HUES48 (cell line): ENCODE measurements at regions not wholly inside any gene's neighbourhood (a gene's known extent, or its start where the extent isn't known, plus 50 kb on each side); places are given as distances from the start of the nearest gene placed in this dataset.
"Not testable (repeated sequence)": the region's sequence is repeated elsewhere in the genome, so short reads cannot be mapped to it uniquely, and the experiment has no call there.

Experiments
- H3K27ac ChIP-seq: one replicate; pipeline ENCODE4 v1.7.0; 2013; ENCODE audit warnings: low read depth, low read length, inconsistent platforms
- H3K27me3 ChIP-seq: 2 replicates; pipeline ENCODE4 v1.6.1; 2013; ENCODE audit warnings: mild to moderate bottlenecking, low read length; ENCODE audit not compliant: control insufficient read depth, insufficient read depth
- H3K36me3 ChIP-seq: 2 replicates; pipeline ENCODE4 v1.6.1; 2013; ENCODE audit warnings: low read length; ENCODE audit not compliant: control insufficient read depth, insufficient read depth
- H3K4me1 ChIP-seq: 2 replicates; pipeline ENCODE4 v1.6.1; 2013; ENCODE audit warnings: mild to moderate bottlenecking, low read length; ENCODE audit not compliant: control insufficient read depth, insufficient read depth
- H3K4me3 ChIP-seq: 2 replicates; pipeline ENCODE4 v1.5.1; 2013; ENCODE audit warnings: mild to moderate bottlenecking, low read depth, low read length
- H3K9ac ChIP-seq: 2 replicates; pipeline ENCODE4 v1.6.1; 2013; ENCODE audit warnings: mild to moderate bottlenecking, low read depth, low read length, moderate library complexity
- H3K9me3 ChIP-seq: 2 replicates; pipeline ENCODE4 v1.6.1; 2013; ENCODE audit warnings: low read length; ENCODE audit not compliant: control insufficient read depth, insufficient read depth

- no peaks in the 10 kb centered on the region for H3K36me3 ChIP-seq
- no peak overlapping the region for H3K4me3 ChIP-seq
- H3K27me3 ChIP-seq = no peaks in the 10 kb centered on the region
- H3K9me3 ChIP-seq = no peaks in the 10 kb centered on the region
- peaks cover 18% of the 10 kb centered on the region for H3K4me1 ChIP-seq
- H3K9ac ChIP-seq = no peak overlapping the region
- no peak overlapping the region for H3K27ac ChIP-seq
Observed at GRCh38 chr2:11073776-11074175, 81.5 kb upstream of the SLC66A3 start.

GRCh38 chr2:11074246-11074820 is 80.9 kb upstream of the SLC66A3 start:
- Histone ChIP-seq H3K4me1 (peaks cover 18% of the 10 kb centered on the region), H3K9ac (no peak overlapping the region), H3K27ac (no peak overlapping the region)

GRCh38 chr2:11075221-11075620 is 80.0 kb upstream of the SLC66A3 start:
- Histone ChIP-seq H3K27ac (no peak overlapping the region), H3K4me1 (peaks cover 18% of the 10 kb centered on the region), H3K27me3 (no peaks in the 10 kb centered on the region), H3K9ac (no peak overlapping the region), H3K36me3 (no peaks in the 10 kb centered on the region), H3K9me3 (no peaks in the 10 kb centered on the region), H3K4me3 (no peak overlapping the region)

More at GRCh38 chr2:11074246-11074820, 80.9 kb upstream of the SLC66A3 start:
- Histone ChIP-seq H3K9me3 (no peaks in the 10 kb centered on the region), H3K27me3 (no peaks in the 10 kb centered on the region), H3K4me3 (no peak overlapping the region), H3K36me3 (no peaks in the 10 kb centered on the region)

- H3K27ac ChIP-seq = no peak overlapping the region
- no peaks in the 10 kb centered on the region for H3K9me3 ChIP-seq
- H3K9ac ChIP-seq = no peak overlapping the region
- no peaks in the 10 kb centered on the region for H3K36me3 ChIP-seq
- peaks cover 8% of the 10 kb centered on the region for H3K4me1 ChIP-seq
- H3K4me3 ChIP-seq = no peak overlapping the region
- H3K27me3 ChIP-seq = no peaks in the 10 kb centered on the region
Observed at GRCh38 chr2:11077411-11077810, 77.9 kb upstream of the SLC66A3 start.

- Histone ChIP-seq H3K4me1 (no peaks in the 10 kb centered on the region), H3K36me3 (no peaks in the 10 kb centered on the region), H3K9ac (no peak overlapping the region), H3K4me3 (no peak overlapping the region), H3K27me3 (no peaks in the 10 kb centered on the region), H3K27ac (no peak overlapping the region), H3K9me3 (no peaks in the 10 kb centered on the region)
Observed at GRCh38 chr2:11079136-11079824, 76.0 kb upstream of the SLC66A3 start.

GRCh38 chr2:11080253-11081115 is 74.8 kb upstream of the SLC66A3 start:
- H3K9me3 ChIP-seq = no peaks in the 10 kb centered on the region
- H3K36me3 ChIP-seq = no peaks in the 10 kb centered on the region
- H3K4me3 ChIP-seq = no peak overlapping the region
- no peaks in the 10 kb centered on the region for H3K4me1 ChIP-seq
- H3K9ac ChIP-seq = no peak overlapping the region
- H3K27ac ChIP-seq = no peak overlapping the region
- no peaks in the 10 kb centered on the region for H3K27me3 ChIP-seq

GRCh38 chr2:11082880-11083279 is 72.4 kb upstream of the SLC66A3 start:
- Histone ChIP-seq H3K27ac (no peak overlapping the region), H3K4me1 (no peaks in the 10 kb centered on the region), H3K27me3 (no peaks in the 10 kb centered on the region), H3K9me3 (no peaks in the 10 kb centered on the region), H3K36me3 (no peaks in the 10 kb centered on the region), H3K9ac (no peak overlapping the region), H3K4me3 (no peak overlapping the region)

GRCh38 chr2:11088821-11089220 is 66.4 kb upstream of the SLC66A3 start:
- not testable (repeated sequence) for H3K9me3 ChIP-seq, H3K9ac ChIP-seq, H3K27me3 ChIP-seq, H3K4me1 ChIP-seq, H3K36me3 ChIP-seq, H3K27ac ChIP-seq, H3K4me3 ChIP-seq

GRCh38 chr2:11090187-11090586 is 65.1 kb upstream of the SLC66A3 start:
- H3K4me1 ChIP-seq = no peaks in the 10 kb centered on the region; the same call in 1 of the 2 replicates
- no peak overlapping the region for H3K4me3 ChIP-seq
- H3K36me3 ChIP-seq = no peaks in the 10 kb centered on the region
- no peak overlapping the region for H3K27ac ChIP-seq
- no peaks in the 10 kb centered on the region for H3K9me3 ChIP-seq
- H3K9ac ChIP-seq = no peak overlapping the region
- H3K27me3 ChIP-seq = no peaks in the 10 kb centered on the region

- no peak overlapping the region for H3K9ac ChIP-seq
- no peak overlapping the region for H3K4me3 ChIP-seq
- peak overlapping the region; percentile 2 for H3K27ac ChIP-seq
- no peaks in the 10 kb centered on the region; the same call in 1 of the 2 replicates for H3K4me1 ChIP-seq
- H3K27me3 ChIP-seq = no peaks in the 10 kb centered on the region
- no peaks in the 10 kb centered on the region for H3K36me3 ChIP-seq
- no peaks in the 10 kb centered on the region for H3K9me3 ChIP-seq
Observed at GRCh38 chr2:11092701-11093335, 62.4 kb upstream of the SLC66A3 start.
